GM04504 (cell line): ENCODE measurements at regions not wholly inside any gene's neighbourhood (a gene's known extent, or its start where the extent isn't known, plus 50 kb on each side); places are given as distances from the start of the nearest gene placed in this dataset.
"Not testable (repeated sequence)": the region's sequence is repeated elsewhere in the genome, so short reads cannot be mapped to it uniquely, and the experiment has no call there.

Source experiments
- DNase-seq: peaks from one replicate; pipeline ENCODE4 v3.0.0-alpha.2; 2012; ENCODE audit warnings: low read depth

DNA sequence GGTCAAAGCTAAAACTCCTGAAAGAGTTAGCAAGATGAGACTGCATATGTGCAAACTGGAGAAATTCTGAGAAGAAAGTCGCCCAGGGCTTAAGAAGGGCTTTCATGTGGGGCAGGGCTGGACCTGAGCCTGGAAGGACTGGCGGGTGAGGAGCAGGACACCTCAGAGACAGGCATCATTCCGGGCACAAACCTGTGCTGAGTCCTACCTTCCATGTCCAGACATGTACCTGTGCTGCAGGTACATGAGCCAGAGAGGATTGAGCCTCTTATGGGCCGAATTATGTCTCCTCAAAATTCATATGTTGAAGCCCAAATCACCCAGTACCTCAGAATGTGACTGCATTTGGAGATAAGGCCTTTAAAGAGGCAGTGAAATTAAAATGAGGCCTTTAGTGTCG, 171.0 kb downstream of the QRSL1 start:
- DNase-seq = no peak

DNA sequence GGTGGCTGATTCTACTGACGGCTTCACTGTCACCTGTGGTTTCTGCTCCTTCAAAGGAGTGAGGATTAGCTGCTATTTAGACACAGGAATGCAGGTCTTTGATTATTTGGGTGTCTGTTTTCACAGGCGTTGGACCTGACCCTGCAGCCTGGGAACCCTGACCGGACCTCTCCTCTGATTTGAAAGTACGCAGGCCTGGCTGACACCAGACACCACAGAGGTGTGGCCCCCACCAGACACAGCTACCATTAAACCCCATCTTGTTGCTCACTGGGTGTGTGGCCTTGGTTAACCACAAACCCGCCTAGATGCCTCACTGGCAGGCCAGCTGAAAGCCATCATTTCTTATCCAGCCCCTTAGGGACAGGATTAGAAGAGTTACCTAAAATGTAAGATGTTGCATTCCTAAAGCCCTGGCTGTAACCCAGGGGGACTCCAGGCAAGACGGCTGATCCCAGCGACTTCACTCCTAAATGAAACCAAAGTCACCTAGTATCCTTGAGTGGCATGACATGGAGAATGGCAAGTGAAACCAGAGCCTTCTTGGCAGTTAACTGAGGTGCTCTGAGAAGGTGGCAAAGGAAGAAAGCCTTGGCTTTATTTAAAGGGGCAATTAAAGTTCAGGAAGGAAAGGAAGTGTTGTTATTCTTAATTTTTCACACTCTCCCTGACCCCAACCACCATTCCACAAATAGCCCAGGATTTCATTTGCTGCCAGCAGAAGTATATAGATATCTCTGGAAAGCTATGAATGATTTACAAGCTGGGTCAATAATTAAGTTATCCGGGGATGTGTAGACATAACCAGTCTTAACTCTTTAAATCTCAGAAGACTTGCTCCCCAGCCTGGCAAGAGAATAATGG, 169.9 kb downstream of the QRSL1 start:
- DNase-seq = peak; percentile 10

DNA sequence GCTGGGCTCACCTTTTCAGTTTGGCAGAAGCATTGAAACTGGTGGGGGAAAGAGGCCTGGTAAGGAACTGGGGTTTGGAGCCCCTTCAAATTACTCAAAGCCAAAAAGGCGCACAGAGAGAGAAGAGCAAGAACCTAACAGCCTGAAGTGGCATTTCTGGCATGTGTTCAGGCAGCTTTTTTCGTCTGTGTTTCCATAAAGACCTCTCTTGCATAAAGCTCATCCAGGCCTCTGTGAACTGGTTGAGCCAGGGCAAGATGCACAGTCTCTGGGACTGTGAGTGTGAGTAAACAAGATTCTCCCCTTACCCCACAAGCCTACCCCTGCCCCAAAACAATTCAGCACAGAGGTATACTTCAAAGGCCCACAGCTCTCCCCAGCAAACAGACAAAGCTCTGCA, 167.8 kb downstream of the QRSL1 start:
- DNase-seq = no peak

DNA sequence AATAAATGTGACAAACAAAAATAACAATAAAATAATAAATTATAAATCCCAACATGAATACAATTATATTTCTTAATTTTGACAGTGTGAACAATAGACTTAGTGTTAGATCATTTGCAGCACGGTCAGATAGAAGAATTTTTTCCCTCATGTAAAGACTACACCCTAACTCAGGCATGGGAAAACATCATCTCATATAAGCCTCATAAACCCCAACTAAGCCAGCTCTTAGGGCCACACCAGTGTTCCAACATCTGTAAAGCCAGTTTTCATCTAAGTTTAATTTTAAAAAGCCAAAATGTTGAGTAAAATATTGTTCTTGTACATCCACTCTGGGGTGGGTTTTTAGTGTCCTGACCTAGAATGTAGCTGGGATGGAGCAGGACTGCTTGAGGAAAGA, 167.4 kb downstream of the QRSL1 start:
- no peak for DNase-seq

DNA sequence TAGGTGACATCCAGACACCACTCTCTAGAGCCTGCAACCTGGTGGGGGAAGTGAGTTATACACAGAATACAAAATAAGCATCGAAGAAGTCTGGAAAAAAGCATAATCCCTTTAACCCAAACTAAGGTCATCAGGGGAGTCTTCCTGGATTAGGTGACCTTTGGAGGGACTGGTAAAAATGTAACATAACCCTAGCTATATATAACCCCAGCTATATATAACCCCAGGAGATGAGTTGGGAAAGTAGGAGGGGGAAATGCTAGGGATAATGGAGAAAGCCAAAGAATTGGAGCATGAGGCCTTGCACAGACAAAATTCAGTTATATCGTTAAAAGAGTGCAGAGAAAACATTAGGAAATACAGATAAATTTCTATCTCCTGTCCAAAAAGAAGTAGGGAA, 164.8 kb downstream of the QRSL1 start:
- DNase-seq = no peak

DNA sequence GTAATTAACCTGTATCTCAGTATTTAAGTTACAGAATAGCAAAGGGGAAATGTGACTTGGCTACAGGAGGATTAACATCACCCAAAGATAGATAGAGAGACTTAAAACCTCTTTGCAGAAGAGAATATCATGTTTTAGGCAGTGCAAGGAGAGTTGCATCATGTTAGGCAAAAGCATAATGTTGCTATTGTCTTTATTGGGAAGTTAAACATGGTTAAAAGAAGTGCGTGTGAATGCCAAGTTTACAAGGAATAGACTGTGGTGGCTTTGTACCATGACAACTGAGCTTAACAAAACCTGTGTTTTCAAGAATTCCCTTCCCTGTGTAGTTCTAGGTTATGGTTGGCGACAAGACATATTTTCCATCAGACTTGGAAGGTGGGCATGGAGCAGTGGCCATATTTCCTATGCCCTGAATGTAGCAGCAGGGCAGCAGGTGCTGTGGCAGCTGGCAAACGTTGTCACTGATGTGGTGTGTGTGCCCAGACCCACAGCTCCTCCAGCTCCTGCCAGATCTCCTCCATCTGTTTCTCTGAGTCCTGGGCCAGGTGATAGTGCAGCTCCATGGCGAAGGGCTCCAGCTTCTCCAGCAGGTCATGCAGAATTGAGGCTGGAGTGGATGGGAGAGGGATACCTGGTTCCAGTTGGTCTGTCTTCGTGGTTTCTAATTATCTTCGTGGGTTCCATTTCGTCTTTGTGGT, 163.3 kb downstream of the QRSL1 start:
- DNase-seq = no peak

DNA sequence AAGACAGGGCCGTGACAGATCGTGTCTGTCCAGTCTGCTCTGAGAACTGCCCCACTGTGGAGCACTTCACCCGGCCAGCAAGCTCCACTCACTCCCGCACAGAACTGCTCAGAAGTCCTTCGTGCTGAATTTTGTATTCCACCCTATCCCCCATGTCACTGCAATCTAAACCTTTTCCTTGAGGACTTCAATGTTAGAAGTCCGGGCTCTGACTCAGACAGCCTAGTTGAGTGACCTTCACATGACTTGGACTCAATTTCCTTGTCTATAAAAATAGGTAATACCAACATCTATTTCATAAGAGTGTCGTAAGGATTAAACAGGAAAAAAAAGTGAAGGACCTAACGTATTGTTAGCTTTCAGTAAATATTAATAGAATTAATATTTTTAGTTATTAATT, 161.6 kb downstream of the QRSL1 start:
- DNase-seq = no peak

DNA sequence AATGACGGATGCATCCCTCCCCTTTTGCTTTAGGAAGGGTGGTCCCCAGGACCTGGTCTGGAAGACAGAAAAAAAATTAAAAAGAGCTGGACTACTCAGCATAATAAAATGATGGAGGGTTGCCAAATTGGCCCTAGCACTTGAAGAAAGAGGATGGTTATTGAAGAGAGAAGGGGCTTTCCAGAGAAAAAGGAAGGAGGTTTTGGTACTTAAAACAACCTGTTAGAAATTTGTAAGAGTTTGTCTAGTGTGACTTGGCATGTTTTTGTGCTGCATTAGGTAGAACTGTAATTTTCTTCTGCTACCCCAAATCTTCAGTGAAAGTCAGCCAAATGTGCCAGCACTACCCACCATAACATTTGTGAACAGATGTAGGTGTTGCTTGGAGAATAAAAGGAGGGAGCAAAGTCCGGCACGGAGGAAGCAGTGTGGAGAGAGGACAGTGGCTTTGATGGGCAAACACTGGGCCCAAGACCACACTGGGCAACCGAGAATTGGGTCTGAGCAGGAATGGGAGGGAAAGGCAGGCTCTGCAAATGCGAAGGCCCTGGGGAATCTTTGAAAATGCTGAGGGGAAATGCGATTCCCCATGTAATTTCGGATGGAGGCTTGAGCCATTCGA, 160.9 kb downstream of the QRSL1 start:
- DNase-seq = no peak

DNA sequence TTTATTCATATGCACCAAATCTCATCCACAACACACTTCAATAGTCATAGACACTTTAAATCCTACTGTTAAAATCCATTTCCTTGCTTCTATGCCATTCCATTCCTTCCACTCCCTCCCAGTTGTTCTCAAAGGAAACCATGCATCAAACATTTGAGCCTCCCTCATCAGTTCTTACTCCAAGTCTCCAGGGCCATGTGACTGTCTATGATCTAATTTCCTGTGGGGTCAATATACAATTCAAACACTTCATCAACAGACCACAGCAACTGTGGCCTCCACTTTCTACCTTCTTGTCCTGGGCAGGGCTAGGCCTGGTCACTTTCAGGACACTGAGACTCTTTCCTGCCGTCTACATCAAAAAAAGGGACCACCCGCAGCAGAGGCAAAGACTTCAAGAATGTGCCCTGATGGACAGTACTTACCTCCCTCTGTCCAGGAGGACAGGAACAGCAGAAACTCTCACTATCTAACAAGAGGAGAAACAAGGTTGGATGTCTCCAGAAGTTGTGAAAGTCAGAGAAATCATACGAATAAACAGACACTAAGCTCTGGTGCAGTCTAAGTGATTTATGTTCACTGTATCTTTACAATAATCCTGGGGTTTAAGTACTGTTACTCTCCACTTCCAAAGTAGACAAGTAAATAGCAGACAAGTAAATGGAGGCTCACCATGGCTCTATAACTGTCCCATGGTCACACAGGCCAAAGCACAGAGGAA, 160.2 kb downstream of the QRSL1 start:
- no peak for DNase-seq

DNA sequence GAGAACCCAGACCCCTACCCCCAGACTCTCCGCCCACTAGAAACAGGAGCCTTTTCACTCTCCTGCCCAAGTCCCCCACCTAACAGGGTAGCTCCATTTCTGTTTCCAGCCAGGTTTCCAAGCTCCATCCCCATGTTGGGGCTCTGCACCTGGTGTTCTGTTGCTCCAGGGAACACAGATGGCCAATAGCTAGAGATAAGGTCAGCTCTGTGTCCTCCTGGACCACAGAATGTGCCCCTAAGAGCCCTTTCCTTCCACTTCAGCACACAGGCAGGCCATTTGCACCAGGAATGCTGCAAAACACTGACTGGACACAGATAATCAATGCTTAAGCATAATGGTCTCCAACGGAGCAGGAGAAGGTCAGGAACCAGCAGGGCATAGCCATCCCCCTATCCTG, 159.4 kb downstream of the QRSL1 start:
- no peak for DNase-seq

DNA sequence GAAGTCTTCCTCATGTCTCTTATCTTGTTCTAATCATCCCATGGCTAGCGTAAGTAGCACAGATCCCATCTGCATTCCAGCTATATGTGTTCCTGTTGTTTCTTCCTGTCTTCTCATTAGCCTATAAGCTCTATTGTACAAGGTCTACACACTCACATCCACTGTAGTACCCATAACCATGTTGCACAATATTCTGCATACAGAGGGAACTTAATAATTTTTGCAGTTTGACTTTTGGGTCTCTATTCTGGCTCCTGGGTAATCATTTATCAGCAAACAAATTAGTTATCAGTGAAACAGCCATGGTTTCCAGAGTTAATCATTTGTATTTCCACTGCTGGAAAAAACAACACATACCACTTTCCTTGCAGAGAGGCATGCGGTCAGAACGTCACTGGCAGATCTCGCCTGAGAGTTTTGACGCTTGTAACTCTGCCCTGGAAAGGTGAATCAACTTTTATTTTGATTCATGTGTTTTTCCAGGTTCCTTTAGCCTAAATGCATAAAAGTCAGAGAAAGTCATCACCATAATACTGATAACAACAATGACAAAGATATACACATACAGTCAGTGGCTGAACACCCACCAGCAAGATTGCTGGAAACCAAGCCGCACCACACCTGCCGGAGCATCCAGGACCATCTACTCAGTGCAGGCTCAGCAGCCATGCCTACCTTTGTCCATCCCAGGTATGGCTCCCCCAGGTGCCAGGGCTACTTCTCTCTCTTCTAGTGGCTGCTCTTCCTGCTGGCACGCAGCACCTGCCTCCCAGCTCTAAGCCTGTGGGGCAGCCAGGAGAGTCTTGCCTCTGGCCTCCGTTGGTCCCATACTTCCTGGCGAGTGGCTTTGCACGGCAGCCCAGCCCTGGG, 158.2 kb downstream of the QRSL1 start:
- DNase-seq = no peak

DNA sequence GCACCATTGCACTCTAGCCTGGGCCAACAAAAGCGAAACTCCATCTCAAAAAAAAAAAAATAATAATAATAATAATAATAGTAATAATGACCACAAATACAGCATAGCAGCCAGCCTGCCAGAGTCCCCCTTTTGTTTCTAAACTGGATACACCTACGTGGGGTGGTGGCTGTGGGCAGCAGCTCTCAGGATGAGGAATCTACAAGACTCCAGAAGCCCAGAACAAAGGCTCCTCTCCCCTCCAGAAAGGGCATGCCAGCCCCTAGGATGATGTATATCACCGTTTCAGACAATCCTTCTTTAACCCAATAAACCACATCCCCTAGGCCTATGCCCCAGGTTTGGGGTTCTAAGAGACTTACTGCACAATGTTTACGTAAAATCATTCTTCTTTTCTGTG, 155.9 kb downstream of the QRSL1 start:
- DNase-seq = no peak

DNA sequence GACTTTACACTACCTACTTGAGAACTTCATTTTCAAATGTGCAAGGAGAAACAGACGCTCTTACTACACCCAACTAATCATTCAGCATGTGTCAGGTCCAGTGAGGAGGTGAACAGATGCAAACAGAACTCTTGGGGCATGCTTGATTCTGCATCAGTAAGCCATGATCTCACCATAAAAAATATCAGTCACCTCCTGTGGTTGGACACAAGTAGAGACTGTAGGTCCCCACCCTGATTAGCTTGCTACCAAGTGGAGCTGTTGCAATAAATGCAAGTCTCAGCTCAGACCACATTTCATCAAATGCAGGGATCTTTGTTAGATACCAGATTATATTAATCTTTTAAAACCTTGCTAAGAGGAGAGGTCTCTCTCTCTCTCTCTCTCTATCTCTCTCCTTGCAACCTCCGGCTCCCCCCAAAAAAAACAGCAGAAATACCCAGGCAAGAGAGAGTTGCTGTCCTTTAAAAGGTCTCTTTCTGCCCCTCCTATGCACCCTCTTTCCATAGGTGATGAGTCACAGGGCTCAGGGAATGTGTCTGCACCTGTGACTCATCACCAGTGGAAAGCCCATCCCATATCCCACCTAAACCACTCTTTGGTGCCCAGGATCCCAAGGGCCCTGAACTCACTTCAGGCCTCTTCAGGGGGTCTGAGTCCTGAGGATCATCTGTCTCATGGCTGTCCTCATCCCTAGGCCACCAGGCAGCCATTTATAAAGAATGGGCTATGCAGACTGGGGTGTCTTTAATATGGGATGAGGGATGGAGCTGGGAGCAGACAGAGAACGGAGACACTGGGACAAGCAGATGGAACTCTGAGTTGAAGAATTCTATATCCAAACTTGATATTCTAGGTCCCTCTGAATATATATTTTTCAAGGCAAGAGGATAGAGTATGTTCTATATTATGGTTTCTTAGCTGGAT, 154.5 kb downstream of the QRSL1 start:
- no peak for DNase-seq

DNA sequence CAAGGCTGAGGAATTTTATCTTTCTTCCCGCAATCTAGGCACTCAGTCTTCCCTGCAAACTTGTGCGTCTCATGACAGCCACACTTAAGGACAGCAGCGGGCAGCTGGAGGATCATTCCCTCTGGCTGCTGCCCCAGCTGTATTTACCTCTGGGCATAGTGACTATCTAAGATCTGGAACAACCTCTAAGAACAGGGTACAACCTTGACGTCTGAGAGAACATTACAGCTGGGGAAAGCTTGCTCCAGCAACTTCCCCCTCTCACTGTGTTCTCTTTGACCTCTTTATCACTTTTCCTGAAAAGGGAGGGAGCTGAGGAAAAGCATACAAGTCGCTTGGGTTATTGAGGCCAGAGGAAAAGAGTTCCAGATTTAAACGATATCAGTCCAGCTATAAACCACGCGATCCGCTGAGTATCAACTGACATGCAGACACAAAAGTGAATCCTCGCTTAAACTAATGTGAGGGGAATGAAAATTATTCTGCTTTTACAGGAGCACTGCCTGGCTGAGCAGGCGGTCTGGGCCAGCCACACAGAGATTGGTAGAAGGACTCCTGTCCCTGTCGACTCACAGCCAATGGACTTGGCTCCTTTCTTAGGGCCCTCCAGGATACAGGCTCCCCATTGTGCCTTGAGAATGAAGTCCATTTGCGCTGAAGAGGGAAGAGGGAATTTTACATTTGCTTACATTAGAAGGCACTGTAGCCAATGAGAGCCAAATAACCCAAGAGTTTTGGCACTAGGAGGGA, 153.3 kb downstream of the QRSL1 start:
- DNase-seq = no peak

DNA sequence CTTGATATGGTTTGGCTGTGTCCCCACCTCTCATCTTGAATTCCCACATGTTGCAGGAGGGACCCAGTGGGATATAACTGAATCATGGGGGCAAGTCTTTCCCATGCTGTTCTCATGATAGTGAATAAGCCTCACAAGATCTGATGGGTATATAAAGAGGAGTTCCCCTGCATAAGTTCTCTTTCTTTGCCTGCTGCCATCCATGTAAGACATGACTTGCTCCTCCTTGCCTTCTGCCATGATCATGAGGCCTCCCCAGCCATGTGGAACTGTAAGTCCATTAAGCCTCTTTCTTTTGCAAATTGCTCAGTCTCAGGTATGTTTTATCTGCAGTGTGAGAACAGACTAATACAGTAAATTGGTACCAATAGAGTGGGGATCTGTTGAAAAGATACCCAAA, 150.2 kb downstream of the QRSL1 start:
- DNase-seq = not testable (repeated sequence)

DNA sequence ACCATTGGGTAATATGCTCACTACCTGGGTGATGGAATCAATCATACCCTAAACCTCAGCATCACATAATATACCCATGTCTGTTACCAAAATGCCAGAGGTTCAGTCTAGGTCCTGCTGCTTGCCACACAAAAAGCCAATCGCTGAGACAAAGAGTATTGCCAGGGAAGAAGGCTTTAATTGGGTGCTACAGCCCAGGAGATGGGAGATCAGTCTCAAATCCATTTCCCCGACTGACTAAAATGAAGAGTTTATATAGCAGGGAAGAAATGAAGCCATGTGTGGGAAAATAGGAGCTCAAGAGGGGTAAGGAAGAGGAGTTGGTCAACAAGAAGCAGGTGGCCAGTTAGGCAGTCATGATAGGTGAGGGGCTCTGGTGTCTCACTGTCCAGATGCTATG, 149.6 kb downstream of the QRSL1 start:
- DNase-seq = no peak

DNA sequence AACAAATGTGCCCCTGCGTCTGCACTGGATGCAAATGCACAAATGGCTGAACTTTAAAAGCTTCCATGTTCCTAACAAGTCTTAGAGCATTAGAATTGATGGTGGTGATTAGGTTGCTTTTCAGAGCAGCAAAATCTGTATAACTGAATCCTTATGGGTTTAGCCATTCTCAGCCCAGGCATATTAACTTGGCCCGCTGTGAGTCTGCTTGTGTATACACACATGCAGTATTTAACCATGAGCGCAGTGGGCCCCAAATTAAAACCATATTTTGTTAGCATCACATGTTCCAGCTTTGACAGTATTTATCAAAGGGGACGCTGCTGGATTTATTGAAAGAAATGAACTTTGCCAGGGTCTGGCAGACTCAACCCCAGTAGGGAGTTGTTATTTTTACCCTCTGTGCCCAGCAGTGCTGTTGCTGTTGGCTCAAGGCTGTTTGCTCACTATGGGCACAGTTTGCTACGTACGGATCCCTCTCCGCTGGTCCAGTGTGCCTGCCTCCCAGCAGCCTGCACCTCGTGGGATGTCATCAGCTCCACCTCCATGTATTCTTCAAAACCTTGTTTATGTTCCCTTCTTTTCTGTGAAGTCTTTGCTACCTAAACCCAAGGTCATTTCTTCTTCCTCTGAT, 144.7 kb downstream of the QRSL1 start:
- DNase-seq = no peak

DNA sequence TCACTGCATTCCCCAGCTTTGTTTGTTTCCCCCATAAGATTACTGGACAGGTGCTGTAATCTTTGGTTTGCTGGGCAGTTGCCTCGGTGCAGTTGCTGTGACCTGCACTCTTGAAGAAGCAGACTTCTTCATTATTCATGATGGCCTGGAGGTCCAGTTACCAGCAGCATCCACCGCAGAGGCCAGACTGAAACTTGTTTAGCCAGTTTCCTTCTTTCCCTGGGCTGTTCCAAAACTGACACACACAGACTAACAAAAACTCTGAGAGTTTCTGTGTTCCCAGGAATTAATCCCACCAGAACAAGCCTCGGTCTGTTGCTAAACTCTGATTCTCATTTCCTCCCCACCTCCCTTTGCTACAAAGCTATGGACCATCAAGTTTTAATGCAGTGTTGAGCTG, 144.1 kb downstream of the QRSL1 start:
- DNase-seq = no peak
